ENCODE measurements at regions not wholly inside any gene's neighbourhood (a gene's known extent, or its start where the extent isn't known, plus 50 kb on each side); places are given as distances from the start of the nearest gene placed in this dataset.

- H3K27me3 ChIP-seq (ENCODE audit: insufficient read depth, low read length), result no peaks in the 10 kb centered on the region
- DNase-seq, result no peak
- H3K27ac ChIP-seq (ENCODE audit: insufficient read length, low read depth, low read length), result no peak overlapping the region
- Mint-ChIP-seq H3K9me3 (no peaks in the 10 kb centered on the region), H3K4me3 (no peak overlapping the region), H3K27me3 (ENCODE audit: low read depth) (no peaks in the 10 kb centered on the region), H3K27ac (peak overlapping the region in 1 of 3 experiments; percentile 86; a peak in 3 of 7 replicates), H3K36me3 (ENCODE audit: insufficient read depth in 1 of 3, low read depth in 3 of 3) (peaks cover 10 to 62% (median 56%) of the 10 kb centered on the region in 3 experiments; a peak in 6 of 7 replicates), H3K4me1 (peaks cover 9 to 29% of the 10 kb centered on the region in 2 experiments)
- no peak overlapping the region for H4K8ac ChIP-seq (replicated peaks; ENCODE audit: insufficient read length, low read depth, low read length)
- H3K23ac ChIP-seq (ENCODE audit: insufficient read length, low read depth, low read length), result no peak overlapping the region
- H3K9ac ChIP-seq (ENCODE audit: extremely low read depth, insufficient read length, low read length), result no peak overlapping the region
- no peak overlapping the region for H3K14ac ChIP-seq (ENCODE audit: insufficient read depth, low read length)
- no peak overlapping the region for H2AFZ ChIP-seq (ENCODE audit: low read length)
- no peaks in the 10 kb centered on the region for H3K79me1 ChIP-seq (ENCODE audit: insufficient read depth, low read depth, low read length, poor library complexity, severe bottlenecking)
- H3T11ph ChIP-seq (ENCODE audit: low read length), result no peak overlapping the region
- H3K4me1 ChIP-seq (ENCODE audit: insufficient read depth, low read length), result no peaks in the 10 kb centered on the region; the same call in 1 of the 2 replicates
- no peaks in the 10 kb centered on the region for H3K79me2 ChIP-seq (ENCODE audit: insufficient read depth, low read length)
- H3K23me2 ChIP-seq (ENCODE audit: insufficient read length, low read depth, low read length, poor library complexity, severe bottlenecking), result no peaks in the 10 kb centered on the region
- H2BK15ac ChIP-seq (ENCODE audit: low read depth, low read length), result no peak overlapping the region
- H3K56ac ChIP-seq (ENCODE audit: insufficient read length, low read depth, low read length), result no peak overlapping the region
- H3K4ac ChIP-seq (ENCODE audit: low read depth, low read length), result no peak overlapping the region
- H2AK5ac ChIP-seq (ENCODE audit: insufficient read length, low read length), result no peak overlapping the region
- no peak overlapping the region for H2BK5ac ChIP-seq (ENCODE audit: insufficient read length, low read length)
- no peak overlapping the region for H4K5ac ChIP-seq (ENCODE audit: insufficient read length, low read depth, low read length)
- H2BK12ac ChIP-seq (ENCODE audit: insufficient read length, low read depth, low read length), result no peak overlapping the region
- no peaks in the 10 kb centered on the region for H3K9me3 ChIP-seq (ENCODE audit: control insufficient read depth, low read depth, low read length)
- no peak overlapping the region for H4K91ac ChIP-seq (ENCODE audit: insufficient read length, low read depth, low read length)
- no peak overlapping the region for H2BK20ac ChIP-seq (ENCODE audit: low read depth, low read length, poor library complexity, severe bottlenecking)
- TF ChIP-seq CTCF (conservative IDR thresholded peaks at IDR 0.05), result no peak
- H4K20me1 ChIP-seq (ENCODE audit: control insufficient read depth, insufficient read depth, insufficient read length), result no peaks in the 10 kb centered on the region
- H2BK120ac ChIP-seq (ENCODE audit: low read depth, low read length, poor library complexity, severe bottlenecking), result no peak overlapping the region
- H3K18ac ChIP-seq (ENCODE audit: insufficient read length, low read depth, low read length), result no peak overlapping the region
- no peak overlapping the region for H3K4me2 ChIP-seq (ENCODE audit: insufficient read depth, insufficient read length, low read length)
- WGBS (ENCODE audit: extremely low coverage, insufficient read length, low lambda C conversion rate), result no CpG with 5 or more reads among the region's 6 CpGs
These were observed 130.8 kb downstream of the RFLNA start for GRCh38 chr12:124425667-124426066.

Data from H9 (cell line).